GM12874 (cell line): ENCODE measurements at regions not wholly inside any gene's neighbourhood (a gene's known extent, or its start where the extent isn't known, plus 50 kb on each side); places are given as distances from the start of the nearest gene placed in this dataset.

ENCODE experiments used
- TF ChIP-seq, protein P1 (sequence below): IDR thresholded peaks from 2 replicates; pipeline ENCODE4 v1.5.1; 2011; ENCODE audit warnings: low read depth, mild to moderate bottlenecking, control low read depth, low read length, moderate library complexity; ENCODE audit not compliant: insufficient read depth

DNA sequence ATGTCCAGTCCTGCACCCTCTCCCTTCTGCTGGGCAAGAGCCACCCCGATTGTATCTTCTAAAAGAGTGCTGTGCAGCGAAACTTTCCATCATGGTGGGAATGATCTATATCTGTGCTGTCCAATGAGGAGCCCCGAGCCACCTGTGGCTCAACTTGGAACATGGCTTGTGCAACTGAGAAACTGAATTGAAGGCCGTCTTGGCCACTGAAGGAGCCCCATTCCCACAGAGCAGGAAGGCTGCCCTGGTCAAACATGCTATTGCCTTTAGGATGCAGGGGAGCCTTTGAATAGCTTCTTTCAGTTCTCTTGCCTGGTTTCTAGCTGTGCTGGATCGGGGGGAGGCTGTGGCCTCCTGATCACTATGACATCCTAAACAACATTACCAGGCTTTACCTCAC is 427.6 kb downstream of the SETD4 start:
- TF ChIP-seq, protein P1, sequence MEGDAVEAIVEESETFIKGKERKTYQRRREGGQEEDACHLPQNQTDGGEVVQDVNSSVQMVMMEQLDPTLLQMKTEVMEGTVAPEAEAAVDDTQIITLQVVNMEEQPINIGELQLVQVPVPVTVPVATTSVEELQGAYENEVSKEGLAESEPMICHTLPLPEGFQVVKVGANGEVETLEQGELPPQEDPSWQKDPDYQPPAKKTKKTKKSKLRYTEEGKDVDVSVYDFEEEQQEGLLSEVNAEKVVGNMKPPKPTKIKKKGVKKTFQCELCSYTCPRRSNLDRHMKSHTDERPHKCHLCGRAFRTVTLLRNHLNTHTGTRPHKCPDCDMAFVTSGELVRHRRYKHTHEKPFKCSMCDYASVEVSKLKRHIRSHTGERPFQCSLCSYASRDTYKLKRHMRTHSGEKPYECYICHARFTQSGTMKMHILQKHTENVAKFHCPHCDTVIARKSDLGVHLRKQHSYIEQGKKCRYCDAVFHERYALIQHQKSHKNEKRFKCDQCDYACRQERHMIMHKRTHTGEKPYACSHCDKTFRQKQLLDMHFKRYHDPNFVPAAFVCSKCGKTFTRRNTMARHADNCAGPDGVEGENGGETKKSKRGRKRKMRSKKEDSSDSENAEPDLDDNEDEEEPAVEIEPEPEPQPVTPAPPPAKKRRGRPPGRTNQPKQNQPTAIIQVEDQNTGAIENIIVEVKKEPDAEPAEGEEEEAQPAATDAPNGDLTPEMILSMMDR: no peak

DNA sequence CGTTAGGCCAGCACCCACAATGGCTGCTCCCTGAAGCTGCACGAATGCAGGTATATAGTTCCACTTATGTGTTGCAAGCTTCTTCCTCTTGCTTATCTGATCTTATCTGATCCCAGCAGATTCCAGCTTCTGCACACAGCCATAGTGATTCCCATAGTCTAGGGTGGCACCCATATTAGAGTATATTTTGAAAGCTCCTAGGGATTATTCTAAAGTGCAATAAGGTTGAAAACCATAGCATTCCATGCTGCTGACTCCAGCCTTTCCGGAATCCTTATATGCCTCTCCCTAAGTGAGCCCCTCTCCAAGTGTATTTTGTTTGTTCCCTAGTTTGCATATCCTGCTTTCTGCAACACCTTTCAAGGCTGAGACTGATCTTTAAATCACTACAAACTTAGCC is 432.0 kb downstream of the SETD4 start:
- TF ChIP-seq, protein P1: no peak

DNA sequence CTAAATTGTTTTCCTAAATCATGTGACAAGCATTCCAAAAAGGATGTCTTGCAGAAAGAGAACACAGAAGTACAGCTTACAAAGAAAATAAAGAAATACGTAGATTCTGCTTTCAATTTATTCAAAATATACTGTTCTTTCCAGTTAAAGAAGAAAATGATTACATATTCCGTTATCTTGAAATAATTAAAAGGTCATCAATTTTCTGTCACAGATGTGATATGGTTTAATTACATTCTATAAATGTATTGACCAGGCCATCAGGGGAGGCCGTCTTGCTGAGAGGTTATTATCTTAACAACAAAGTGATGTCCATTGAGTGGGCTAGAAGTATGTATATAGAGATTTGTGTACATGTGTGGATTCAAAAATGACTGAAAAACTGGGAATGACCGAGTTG is 432.9 kb downstream of the SETD4 start:
- TF ChIP-seq, protein P1: no peak

DNA sequence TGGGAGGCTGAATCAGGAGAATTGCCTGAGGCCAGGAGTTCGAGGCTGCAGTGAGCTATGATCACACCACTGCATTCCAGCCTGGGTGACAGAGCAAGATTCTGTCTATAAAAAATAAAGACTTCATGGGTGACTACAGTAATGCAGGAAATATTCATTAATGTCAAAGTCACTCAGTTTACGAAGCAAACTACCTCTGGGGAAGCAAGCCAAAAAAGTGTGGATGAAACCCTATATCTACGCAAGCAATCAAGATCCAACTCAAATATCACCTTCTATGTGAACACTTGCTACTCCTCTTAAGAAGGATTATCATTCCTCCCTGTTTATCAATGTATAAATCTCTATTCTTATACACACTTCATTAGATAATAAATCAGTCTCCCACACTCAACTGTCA is 434.8 kb downstream of the SETD4 start:
- TF ChIP-seq, protein P1: no peak

DNA sequence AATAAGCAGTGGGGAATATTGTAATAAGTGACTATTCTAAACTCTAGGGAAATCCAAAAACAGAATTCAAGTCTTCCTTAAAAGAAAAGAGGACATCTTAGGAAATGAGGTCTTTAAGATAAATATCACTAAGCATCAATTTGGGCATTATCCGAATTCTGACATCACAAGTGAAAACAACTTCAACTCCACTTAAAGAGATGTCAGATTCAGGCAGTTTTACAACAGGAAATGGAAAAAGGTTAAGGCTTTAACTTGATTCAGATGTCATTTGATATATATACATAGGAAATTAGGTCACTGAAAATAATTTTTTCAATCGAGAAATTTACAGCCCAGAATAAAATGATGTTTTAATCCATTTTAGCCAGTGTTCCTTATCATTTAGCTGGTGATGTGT is 435.4 kb downstream of the SETD4 start:
- TF ChIP-seq, protein P1: no peak

DNA sequence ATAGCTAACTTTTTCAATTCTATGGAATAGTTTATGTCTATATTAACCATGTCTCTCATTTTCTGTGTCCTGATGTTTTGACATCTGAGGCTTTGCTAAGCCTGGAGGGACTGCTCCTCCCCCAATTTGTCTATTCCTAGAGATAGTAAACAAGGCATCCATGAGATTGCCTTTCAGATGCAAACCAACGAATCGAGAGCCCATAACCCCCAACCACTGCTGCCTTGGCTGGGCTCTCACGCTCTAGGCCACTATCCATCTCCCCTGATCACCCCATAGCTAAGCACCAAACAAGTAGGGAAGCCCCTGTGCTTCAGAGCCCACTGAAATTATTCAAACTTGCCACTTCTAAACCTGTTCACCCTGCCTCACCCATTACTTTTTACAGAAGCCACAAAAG is 437.7 kb downstream of the SETD4 start:
- TF ChIP-seq, protein P1: no peak

DNA sequence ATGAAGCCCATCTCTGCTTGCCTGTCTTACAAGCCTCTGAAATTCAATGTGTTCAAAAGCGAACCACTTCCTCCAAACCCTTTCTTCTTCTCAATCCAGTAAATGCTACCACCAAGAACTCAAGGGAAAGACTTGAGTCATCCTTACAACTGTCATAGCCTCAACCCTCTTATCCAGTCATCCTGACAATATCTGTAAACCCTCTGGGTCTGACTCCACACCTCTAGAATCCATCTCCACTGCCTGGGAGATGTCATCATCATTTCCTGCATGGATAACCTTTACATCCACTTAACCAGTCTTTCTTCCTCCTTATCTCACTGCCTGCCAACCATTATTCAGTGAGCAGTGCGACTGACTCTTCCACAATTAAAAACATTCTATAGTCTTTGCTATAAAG is 441.1 kb downstream of the SETD4 start:
- TF ChIP-seq, protein P1: no peak

DNA sequence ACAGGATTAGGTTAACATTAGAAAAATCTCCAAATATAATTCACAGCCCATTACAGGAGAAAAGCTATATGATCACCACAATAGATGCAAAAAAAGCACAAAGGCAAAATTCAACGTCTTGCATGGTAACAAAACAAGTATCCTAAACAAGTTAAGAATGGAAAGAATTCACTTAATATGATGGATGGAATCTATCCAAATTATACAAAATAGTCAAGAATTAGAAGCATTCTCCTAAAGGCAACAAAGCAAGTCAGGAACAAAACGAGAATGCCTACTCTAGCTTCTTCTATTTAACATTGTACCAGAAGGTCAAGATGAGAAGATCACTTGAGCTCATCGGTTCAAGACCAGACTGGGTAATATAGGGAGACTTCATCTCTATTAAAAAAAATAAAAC is 442.8 kb downstream of the SETD4 start:
- TF ChIP-seq, protein P1: no peak
